ENCODE measurements at regions not wholly inside any gene's neighbourhood (a gene's known extent, or its start where the extent isn't known, plus 50 kb on each side); places are given as distances from the start of the nearest gene placed in this dataset.

- DNase-seq (no peak), ATAC-seq (no peak)
- Histone ChIP-seq H3K36me3 (no peaks in the 10 kb centered on the region), H3K27me3 (no peaks in the 10 kb centered on the region), H3K4me1 (no peaks in the 10 kb centered on the region), H3K9me3 (no peaks in the 10 kb centered on the region), H3K4me3 (no peak overlapping the region), H3K27ac (no peak overlapping the region)
- TF ChIP-seq CTCF (IDR thresholded peaks at IDR 0.05) (no peak), POLR2A (IDR thresholded peaks at IDR 0.05) (no peak)
- intact Hi-C loops (cut with DNase I): no loop called here
These were observed 348.1 kb upstream of the NRXN1 start for GRCh38 chr2:51379997-51380396.

GRCh38 chr2:51368250-51368649 lies 336.3 kb upstream of the NRXN1 start:
- Histone ChIP-seq H3K4me1 (no peaks in the 10 kb centered on the region), H3K27ac (no peak overlapping the region), H3K36me3 (no peaks in the 10 kb centered on the region), H3K27me3 (no peaks in the 10 kb centered on the region), H3K9me3 (no peaks in the 10 kb centered on the region), H3K4me3 (no peak overlapping the region)
- ATAC-seq (no peak), DNase-seq (no peak)
- TF ChIP-seq POLR2A (IDR thresholded peaks at IDR 0.05) (no peak), CTCF (IDR thresholded peaks at IDR 0.05) (no peak)
- intact Hi-C loops (cut with DNase I): no loop called here
- 69% methylated on average over 4 of the region's 4 CpGs for WGBS (ENCODE audit: insufficient coverage, low coverage, low lambda C conversion rate, missing lambda C conversion rate)

DNA sequence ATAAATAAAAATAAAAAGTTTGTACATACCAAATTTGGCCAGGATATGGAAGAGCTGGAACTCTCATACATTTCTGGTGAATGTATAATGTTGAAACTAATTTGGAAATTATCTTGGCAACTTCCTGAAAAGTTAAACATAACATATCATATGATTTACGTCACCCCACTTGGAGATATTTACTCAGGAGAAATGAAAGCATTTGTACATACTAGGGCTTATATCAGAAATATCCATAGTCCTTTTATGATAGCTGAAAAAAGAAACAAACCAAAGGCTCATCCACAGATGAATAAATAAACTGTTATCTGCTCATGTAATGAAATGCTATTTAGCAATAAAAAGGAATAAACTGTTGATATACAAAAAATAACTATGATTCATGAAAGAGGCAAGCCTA lies 318.2 kb upstream of the NRXN1 start:
- Histone ChIP-seq H3K4me1 (no peaks in the 10 kb centered on the region), H3K9me3 (no peaks in the 10 kb centered on the region), H3K27ac (no peak overlapping the region), H3K4me3 (no peak overlapping the region), H3K27me3 (no peaks in the 10 kb centered on the region), H3K36me3 (no peaks in the 10 kb centered on the region)
- intact Hi-C loops (cut with DNase I): no loop called here
- DNase-seq (no peak), ATAC-seq (no peak)
- no peak for TF ChIP-seq CTCF (IDR thresholded peaks at IDR 0.05)
- WGBS (ENCODE audit: insufficient coverage, low coverage, low lambda C conversion rate, missing lambda C conversion rate): 41% methylated on average over 1 of the region's 1 CpG

DNA sequence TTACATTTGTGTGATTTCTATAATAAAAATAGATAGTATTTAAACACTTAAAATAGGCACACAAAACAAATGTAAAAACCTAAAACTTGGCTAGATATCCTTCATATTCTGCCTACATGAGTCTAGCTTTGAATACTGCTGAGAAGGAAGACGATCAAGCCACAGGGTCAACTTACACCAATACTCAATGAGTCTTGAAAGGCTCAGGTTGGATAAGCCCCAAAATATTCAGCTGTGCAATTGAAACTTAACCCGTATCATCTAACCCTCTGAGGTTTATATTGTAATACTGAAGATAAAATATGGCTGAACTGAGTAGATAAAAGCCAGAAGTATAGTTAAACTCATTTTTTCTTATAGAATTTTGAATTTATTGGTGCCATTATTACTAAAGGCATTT lies 313.0 kb upstream of the NRXN1 start:
- H3K27ac ChIP-seq: no peak overlapping the region
- ATAC-seq (no peak), DNase-seq (no peak)
- H3K9me3 ChIP-seq: no peaks in the 10 kb centered on the region
- intact Hi-C loops (cut with DNase I): no loop called here
- no peak for TF ChIP-seq CTCF (IDR thresholded peaks at IDR 0.05)
- TF ChIP-seq POLR2A (IDR thresholded peaks at IDR 0.05): no peak
- H3K36me3 ChIP-seq: no peaks in the 10 kb centered on the region
- no peaks in the 10 kb centered on the region for H3K4me1 ChIP-seq
- no peaks in the 10 kb centered on the region for H3K27me3 ChIP-seq
- no peak overlapping the region for H3K4me3 ChIP-seq
- 73% methylated on average over 2 of the region's 2 CpGs for WGBS (ENCODE audit: insufficient coverage, low coverage, low lambda C conversion rate, missing lambda C conversion rate)

Measured in right lobe of liver (tissue), 6 donors.